NCI-H226 (cell line): ENCODE measurements at regions not wholly inside any gene's neighbourhood (a gene's known extent, or its start where the extent isn't known, plus 50 kb on each side); places are given as distances from the start of the nearest gene placed in this dataset.
"Not testable (repeated sequence)": the region's sequence is repeated elsewhere in the genome, so short reads cannot be mapped to it uniquely, and the experiment has no call there.

ENCODE experiments used
- DNase-seq: peaks from one replicate; pipeline ENCODE4 v3.0.0-alpha.2; 2015

DNA sequence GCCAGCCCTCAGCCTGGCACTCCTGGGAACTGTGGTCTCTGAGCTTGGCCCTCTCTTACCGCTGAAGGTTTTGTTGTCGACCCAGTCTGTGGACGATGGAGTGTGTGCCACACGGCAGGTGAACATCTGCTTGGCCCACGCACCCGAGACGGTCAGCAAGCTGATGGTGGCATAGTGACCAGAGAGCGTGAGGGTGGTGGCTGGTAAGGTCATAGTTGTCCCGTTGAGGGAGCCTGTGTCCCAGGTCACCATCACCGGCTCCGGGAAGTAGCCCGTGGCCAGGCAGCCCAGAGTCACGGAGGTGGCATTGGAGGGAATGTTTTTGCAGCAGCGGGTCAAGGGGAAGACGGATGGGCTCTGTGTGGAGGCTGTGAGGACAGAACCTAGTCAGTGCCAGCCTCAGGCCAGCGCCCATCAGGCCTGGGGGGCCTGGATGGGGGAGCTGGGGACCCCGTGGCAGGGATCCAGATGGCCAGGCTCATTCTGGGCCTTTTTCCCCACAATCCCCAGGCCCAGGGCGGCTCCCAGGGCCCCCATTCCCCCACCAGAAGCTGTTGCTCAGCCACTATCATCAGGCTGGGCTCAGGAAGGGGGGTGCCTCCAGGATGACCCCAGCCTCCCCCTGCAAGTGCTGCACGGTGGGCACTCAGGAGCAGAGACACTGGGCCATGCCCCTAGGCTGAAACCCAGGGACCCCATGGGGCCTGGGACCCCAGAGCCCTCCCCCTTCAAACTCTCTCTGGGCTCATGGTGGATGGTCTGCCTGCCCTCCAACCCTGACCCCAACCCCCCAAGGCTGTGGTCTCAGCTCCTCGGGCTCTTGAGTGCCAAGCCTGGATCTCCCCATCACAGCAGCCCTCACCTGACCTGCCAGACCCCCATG, 75.2 kb downstream of the TMEM121 start:
- DNase-seq = no peak

GRCh38 chr14:105602243-105602750, 75.9 kb downstream of the TMEM121 start:
- no peak for DNase-seq

GRCh38 chr14:105602799-105603793, 76.7 kb downstream of the TMEM121 start:
- DNase-seq = no peak

- not testable (repeated sequence) for DNase-seq
Observed at GRCh38 chr14:105604531-105605463, 78.4 kb downstream of the TMEM121 start.

- no peak for DNase-seq
Observed at GRCh38 chr14:105605464-105606304, 79.3 kb downstream of the TMEM121 start.

GRCh38 chr14:105606305-105606975, 80.1 kb downstream of the TMEM121 start:
- DNase-seq = not testable (repeated sequence)

- not testable (repeated sequence) for DNase-seq
Observed at GRCh38 chr14:105607025-105607424, 80.6 kb downstream of the TMEM121 start.

DNA sequence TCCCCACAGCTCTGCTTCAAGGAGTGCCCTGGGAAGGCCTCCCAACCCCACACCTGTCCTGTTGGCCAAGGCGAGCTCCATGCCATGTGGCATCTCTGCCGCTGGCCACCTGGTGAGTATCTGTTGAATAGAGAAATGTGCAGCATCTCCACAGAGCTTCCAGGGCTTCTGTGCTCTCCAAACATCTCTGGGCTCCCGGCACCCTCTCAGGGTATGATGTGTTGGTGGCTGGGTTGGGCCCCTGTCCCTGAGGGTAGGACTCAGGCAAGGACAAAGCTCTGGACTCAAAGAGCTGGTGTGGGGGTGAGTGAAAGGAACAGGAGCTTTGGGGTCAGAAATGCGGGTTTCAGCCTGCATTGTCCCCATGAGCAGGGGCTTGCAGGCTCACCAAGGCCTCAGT, 88.6 kb downstream of the TMEM121 start:
- not testable (repeated sequence) for DNase-seq

- not testable (repeated sequence) for DNase-seq
Observed at GRCh38 chr14:105615986-105616801, 89.8 kb downstream of the TMEM121 start.

GRCh38 chr14:105616802-105617192, 90.4 kb downstream of the TMEM121 start:
- no peak for DNase-seq

DNA sequence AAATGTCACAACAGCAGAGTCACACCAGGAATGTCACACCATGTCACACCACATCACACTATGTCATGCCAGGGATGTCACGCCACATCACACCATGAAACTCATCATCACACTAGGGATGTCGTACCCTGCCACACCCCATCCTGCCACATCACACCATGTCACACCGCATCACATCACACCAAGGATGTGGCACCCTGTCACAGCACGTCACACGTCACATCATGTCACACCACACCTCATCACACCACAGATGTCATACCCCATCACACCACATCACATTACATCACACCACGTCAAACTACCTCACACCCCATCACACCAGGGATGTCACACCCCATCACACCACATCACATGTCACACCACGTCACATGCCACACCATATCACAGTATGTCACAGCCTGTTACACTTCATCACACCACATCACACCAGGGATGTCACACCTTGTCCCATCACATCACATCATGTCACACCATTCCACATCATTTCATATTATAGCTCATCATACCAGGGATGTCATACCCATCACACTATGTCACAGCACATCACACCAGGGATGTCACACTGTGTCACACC, 90.9 kb downstream of the TMEM121 start:
- no peak for DNase-seq

DNA sequence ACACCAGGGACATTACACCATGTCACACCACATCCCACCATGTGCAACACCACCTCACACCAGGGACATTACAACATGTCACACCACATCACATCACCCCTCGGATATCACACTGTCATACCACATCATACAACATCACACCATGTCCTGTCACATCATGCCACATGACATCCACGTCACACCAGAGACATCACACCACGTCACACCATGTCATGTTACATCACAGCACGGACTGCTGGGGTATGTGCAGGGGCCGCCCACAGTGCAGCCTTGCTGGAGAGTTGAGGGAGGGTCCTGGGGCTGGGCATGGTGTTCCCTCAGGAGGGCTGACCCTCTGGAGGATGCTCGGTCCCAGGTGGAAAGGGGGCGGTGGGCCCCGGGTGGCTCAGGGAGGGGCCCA, 91.4 kb downstream of the TMEM121 start:
- DNase-seq = not testable (repeated sequence)

- DNase-seq = not testable (repeated sequence)
Observed at GRCh38 chr14:105619324-105619723, 92.9 kb downstream of the TMEM121 start.

DNA sequence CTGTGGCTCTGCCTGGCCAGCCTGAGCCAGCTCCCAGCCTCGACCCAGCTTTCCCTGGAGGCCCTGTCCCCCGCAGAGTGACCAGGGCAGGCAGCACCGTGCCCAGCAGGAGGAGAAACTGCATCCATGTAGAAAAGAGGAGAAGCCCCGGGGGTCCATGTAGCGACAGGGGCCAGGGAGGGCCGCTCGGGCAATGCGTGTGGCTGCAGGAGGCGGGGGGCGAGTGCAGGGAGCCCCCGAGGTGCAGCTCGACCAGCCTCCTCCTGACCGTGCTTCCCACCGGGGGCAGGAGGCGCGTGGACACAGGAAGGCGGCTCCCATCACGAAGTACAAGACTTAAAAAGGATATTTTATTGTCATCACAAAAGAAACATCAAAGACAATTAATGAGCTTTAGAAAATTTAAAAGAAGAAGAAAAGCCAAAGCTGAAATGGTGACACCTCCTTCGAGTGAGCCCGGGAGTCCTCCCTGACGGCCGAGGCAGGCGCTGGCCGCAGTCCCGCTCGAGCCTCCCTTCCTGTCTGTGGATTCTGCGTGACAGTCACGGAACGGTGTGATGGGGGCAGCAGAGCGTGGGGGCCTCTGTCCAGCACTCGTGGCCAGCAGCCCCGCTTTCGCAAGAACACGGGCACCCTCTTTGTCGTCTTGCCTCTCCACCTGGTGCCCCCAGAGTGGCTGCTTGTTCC, 93.9 kb downstream of the TMEM121 start:
- not testable (repeated sequence) for DNase-seq

DNA sequence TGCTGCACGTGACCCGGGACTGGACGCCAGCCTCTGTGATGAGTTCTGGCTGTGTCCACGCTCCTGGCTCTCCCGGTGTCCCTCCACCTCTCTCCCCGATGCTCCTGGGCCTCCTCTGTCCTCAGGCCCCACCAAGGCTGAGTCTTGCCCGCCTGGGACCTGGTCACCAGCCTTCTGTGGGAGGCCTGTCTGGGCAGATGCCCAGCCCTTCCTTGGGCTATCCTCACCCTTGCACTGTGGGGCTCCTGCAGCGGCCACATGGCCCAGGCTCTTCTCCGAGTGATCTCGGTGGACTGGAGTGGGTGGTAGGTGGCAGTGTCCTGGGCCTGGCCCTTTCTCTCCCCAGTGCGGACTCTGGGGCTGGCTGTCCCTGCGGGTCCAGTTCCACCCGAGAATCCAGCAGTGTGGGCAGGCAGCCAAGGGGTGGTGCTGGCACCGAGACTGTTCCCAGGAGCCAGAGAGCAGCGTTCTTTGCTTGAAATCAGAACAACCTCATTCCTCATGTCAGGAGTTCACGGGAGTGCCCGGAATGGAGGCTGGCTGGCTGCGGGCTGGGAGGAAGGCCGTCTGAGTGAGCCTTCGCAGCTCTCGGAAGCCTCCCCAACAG, 94.6 kb downstream of the TMEM121 start:
- DNase-seq = not testable (repeated sequence)

DNA sequence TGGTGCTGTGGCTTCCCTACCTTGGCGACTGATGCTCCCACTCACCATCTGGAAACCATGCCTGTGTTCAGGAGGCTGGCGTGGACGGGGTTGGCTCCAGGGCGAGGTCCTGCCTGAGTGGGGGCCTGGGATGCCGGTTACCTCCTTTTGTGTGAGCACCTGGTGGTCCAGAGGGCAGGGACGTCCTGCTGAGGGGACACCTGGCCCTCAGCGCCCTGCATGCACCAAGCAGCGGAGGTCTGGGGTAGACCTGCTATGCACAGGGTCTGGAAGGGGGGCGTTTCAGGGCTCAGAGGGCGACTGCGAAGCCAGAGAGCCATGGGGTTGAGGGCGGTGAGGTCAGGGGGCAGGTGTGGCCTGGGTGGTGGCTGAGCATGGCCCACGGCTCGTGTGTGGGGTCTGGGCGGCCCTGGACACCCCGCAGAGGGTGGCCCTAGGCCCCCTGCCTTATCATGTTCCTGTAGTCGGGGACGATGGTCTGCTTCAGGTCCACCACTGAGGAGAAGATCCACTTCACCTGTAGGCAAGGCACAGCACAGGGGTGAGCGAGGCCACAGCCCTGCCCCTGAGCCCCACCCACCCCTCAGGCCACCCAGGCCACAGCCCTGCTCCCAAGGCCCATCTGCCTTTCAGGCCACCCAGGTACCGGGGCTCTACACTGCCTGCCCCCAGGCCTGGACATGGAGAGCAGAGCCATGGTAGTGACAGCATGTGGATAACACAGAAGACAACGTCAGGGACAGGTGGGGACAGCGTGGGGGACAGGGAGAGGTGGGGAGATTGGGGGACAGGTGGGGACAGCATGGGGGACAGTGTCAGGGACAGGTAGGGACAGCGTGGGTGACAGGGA, 95.3 kb downstream of the TMEM121 start:
- not testable (repeated sequence) for DNase-seq

DNA sequence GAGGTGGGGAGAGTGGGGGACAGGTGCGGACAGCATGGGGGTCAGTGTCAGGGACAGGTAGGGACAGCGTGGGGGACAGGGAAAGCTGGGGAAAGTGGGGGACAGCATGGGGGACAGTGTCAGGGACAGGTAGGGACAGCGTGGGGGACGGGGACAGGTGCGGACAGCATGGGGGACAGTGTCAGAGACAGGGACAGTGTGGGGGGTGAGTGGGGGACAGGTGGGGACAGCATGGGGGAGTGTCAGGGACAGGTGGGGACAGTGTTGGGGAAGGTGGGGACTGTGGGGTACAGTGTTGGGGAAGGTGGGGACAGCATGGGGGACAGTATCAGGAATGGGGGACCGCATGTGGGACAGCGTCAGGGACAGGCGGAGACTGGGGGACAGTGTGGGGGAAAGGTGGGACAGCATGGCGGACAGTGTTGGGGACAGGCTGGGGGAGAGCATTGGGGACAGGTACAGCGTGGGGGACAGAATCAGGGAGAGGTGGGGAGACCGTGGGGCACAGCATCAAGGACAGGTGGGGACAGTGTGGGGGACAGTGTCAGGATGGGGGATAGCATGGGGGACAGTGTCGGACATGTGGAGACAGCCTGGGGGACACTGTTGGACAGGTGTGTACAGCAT, 96.1 kb downstream of the TMEM121 start:
- no peak for DNase-seq
